HepG2 (cell line): ENCODE measurements at regions not wholly inside any gene's neighbourhood (a gene's known extent, or its start where the extent isn't known, plus 50 kb on each side); places are given as distances from the start of the nearest gene placed in this dataset.

Experiments used
- ATAC-seq: fragments of 200-7000 bp; cut with Tn5 transposase; 3 replicates; pipeline ENCODE4 v1.9.1; 2020; ENCODE audit warnings: mild to moderate bottlenecking, moderate library complexity
- BruUV-seq: library from RNA; stranded (reverse); fragments of 400-500 nt; replicated peaks from 2 replicates; lab custom pipeline; 2021; lab: Mats Ljungman, UMichigan
- CTCF ChIA-PET: fragments of 300-600 bp; formaldehyde crosslinking; extraction: SDS; loops from one replicate; lab custom pipeline; 2021; ENCODE audit warnings: low total read pairs, inconsistent platforms, low intra/inter-chr PET ratio; lab: Yijun Ruan, JAX
- POLR2A ChIA-PET: fragments of 350-600 bp; sonication (Branson Sonifier 250); formaldehyde crosslinking; loops from one replicate; lab custom pipeline; 2020; ENCODE audit warnings: antibody characterized with exemption, inconsistent platforms; lab: Yijun Ruan, JAX
- DNase-seq: peaks from one replicate; pipeline ENCODE4 v3.0.0-alpha.2; 2015; ENCODE audit warnings: low spot score
- FAIRE-seq: peaks from 3 replicates; lab custom pipeline; 2011; peaks lifted over from hg19 to GRCh38; lab: Jason Lieb, UNC
- H2AFZ ChIP-seq: one replicate; pipeline ENCODE4 v1.6.1; 2011; ENCODE audit warnings: low read length, inconsistent platforms
- H3K27ac ChIP-seq: fragments of 300-600 bp; 3 replicates; pipeline ENCODE4 v1.8.0; 2011; ENCODE audit warnings: mixed run types, mild to moderate bottlenecking, mixed read lengths, low read length, inconsistent platforms; ENCODE audit not compliant: insufficient read depth; ENCODE audit errors: extremely low read length
- H3K27me3 ChIP-seq, 2 experiments: fragments of 200-600 bp in 1 of 2; 2 replicates in 1 of 2; 3 replicates in 1 of 2; pipeline versions ENCODE4 v1.6.0 to v1.8.0; 2011; ENCODE audit warnings: low read length in 2 of 2, mild to moderate bottlenecking in 2 of 2, moderate library complexity in 2 of 2, inconsistent platforms in 1 of 2; ENCODE audit not compliant: insufficient read depth in 2 of 2, control insufficient read depth in 1 of 2
- H3K36me3 ChIP-seq, 2 experiments: fragments of 200-600 bp in 1 of 2; replicated peaks in 1 of 2; 2 replicates in 1 of 2; 3 replicates in 1 of 2; pipeline versions ENCODE4 v1.5.1 to v1.8.0; 2011; ENCODE audit warnings: low read length in 2 of 2, inconsistent platforms in 1 of 2; ENCODE audit not compliant: insufficient read depth in 2 of 2, control insufficient read depth in 1 of 2
- H3K4me1 ChIP-seq: 2 replicates; pipeline ENCODE4 v1.5.1; 2012; ENCODE audit warnings: low read length, inconsistent platforms; ENCODE audit not compliant: insufficient read depth
- H3K4me2 ChIP-seq: 2 replicates; pipeline ENCODE4 v1.6.0; 2011; ENCODE audit warnings: low read depth, low read length, inconsistent platforms
- H3K4me3 ChIP-seq, 3 experiments: fragments of 200-600 bp in 1 of 3; sonication (generic), shearing (Covaris generic) in 1 of 3; replicated peaks in 1 of 3; 2 replicates each; pipeline ENCODE4 v1.5.1; 2011 to 2016; ENCODE audit warnings: low read length in 3 of 3, inconsistent platforms in 2 of 3, low read depth in 2 of 3, mild to moderate bottlenecking in 2 of 3, control low read depth in 1 of 3, mixed read lengths in 1 of 3; ENCODE audit not compliant: insufficient read depth in 1 of 3
- H3K79me2 ChIP-seq: one replicate; pipeline ENCODE4 v1.6.1; 2011; ENCODE audit warnings: low read length, inconsistent platforms; ENCODE audit not compliant: insufficient read depth
- H3K9ac ChIP-seq: 2 replicates; pipeline ENCODE4 v1.6.0; 2011; ENCODE audit warnings: mild to moderate bottlenecking, low read depth, low read length, inconsistent platforms; ENCODE audit not compliant: insufficient read depth
- H3K9me3 ChIP-seq: 2 replicates; pipeline ENCODE4 v1.5.1; 2012; ENCODE audit warnings: mild to moderate bottlenecking, low read length
- H4K20me1 ChIP-seq: 2 replicates; pipeline ENCODE4 v1.6.0; 2011; ENCODE audit warnings: inconsistent platforms, mild to moderate bottlenecking, low read length, moderate library complexity; ENCODE audit not compliant: insufficient read depth
- WGBS: methylation state at CpG from one replicate; pipeline ENCODE4 v1.1.6; 2017; ENCODE audit warnings: low lambda C conversion rate; 5-methylcytosine and 5-hydroxymethylcytosine counted together
- in situ Hi-C: cut with HindIII; loops from 2 replicates; pipeline ENCODE4 v1.10.0; 2017; ENCODE audit warnings: low pct_unique_long_range_greater_than_20kb; ENCODE audit not compliant: extremely low pct_ligation_motif_present
- intact Hi-C: fragments of 100-400 bp; cut with micrococcal nuclease; formaldehyde crosslinking; loops from one replicate; pipeline ENCODE4 v1.10.0; 2022; ENCODE audit not compliant: unreplicated experiment
- TF ChIP-seq, protein P1 (sequence below), 2 experiments: fragments of 450-650 bp in 1 of 2; sonication (generic) in 1 of 2; formaldehyde crosslinking in 1 of 2; IDR thresholded peaks; 2 replicates each; pipeline versions ENCODE4 v1.6.1 to v1.8.0; 2016 to 2022; ENCODE audit warnings: antibody characterized with exemption in 1 of 2, mild to moderate bottlenecking in 1 of 2, missing genetic modification reagents in 1 of 2

- Histone ChIP-seq H3K4me1 (peaks cover 22% of the 10 kb centered on the region), H3K79me2 (no peaks in the 10 kb centered on the region), H2AFZ (no peak overlapping the region), H3K4me3 (no peak overlapping the region), H3K27ac (no peak overlapping the region), H3K9ac (no peak overlapping the region), H3K27me3 (no peaks in the 10 kb centered on the region), H3K4me2 (no peak overlapping the region), H3K9me3 (no peaks in the 10 kb centered on the region), H4K20me1 (no peaks in the 10 kb centered on the region), H3K36me3 (no peaks in the 10 kb centered on the region)
- no peak for ATAC-seq
- 39% methylated on average over 3 of the region's 3 CpGs for WGBS
- no TSS peak for BruUV-seq
- ChIA-PET CTCF (no interaction called here), POLR2A (no interaction called here)
- no peak for DNase-seq
- FAIRE-seq: no peak
- in situ Hi-C loops (no loop called here), intact Hi-C loops (no loop called here)
- TF ChIP-seq, protein P1, sequence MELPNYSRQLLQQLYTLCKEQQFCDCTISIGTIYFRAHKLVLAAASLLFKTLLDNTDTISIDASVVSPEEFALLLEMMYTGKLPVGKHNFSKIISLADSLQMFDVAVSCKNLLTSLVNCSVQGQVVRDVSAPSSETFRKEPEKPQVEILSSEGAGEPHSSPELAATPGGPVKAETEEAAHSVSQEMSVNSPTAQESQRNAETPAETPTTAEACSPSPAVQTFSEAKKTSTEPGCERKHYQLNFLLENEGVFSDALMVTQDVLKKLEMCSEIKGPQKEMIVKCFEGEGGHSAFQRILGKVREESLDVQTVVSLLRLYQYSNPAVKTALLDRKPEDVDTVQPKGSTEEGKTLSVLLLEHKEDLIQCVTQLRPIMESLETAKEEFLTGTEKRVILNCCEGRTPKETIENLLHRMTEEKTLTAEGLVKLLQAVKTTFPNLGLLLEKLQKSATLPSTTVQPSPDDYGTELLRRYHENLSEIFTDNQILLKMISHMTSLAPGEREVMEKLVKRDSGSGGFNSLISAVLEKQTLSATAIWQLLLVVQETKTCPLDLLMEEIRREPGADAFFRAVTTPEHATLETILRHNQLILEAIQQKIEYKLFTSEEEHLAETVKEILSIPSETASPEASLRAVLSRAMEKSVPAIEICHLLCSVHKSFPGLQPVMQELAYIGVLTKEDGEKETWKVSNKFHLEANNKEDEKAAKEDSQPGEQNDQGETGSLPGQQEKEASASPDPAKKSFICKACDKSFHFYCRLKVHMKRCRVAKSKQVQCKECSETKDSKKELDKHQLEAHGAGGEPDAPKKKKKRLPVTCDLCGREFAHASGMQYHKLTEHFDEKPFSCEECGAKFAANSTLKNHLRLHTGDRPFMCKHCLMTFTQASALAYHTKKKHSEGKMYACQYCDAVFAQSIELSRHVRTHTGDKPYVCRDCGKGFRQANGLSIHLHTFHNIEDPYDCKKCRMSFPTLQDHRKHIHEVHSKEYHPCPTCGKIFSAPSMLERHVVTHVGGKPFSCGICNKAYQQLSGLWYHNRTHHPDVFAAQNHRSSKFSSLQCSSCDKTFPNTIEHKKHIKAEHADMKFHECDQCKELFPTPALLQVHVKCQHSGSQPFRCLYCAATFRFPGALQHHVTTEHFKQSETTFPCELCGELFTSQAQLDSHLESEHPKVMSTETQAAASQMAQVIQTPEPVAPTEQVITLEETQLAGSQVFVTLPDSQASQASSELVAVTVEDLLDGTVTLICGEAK (IDR thresholded peaks at IDR 0.05): no peak
- TF ChIP-seq, protein P1 (CRISPR knock-in tag; IDR thresholded peaks at IDR 0.05): no peak
Observed at GRCh38 chr5:74963407-74963806, 89.0 kb downstream of the GCNT4 start.
